Neural cell (in vitro differentiated cells): ENCODE measurements at regions not wholly inside any gene's neighbourhood (a gene's known extent, or its start where the extent isn't known, plus 50 kb on each side); places are given as distances from the start of the nearest gene placed in this dataset.

ENCODE experiments used
- H2AFZ ChIP-seq: fragments of 200-600, 300-800 bp; sonication (generic), shearing (Covaris generic); 2 replicates; pipeline ENCODE4 v1.6.0; 2014; ENCODE audit warnings: low read depth, mild to moderate bottlenecking, antibody characterized with exemption, low read length, moderate library complexity
- H3F3A ChIP-seq: fragments of 200-600 bp; shearing (Covaris generic); 2 replicates; pipeline ENCODE4 v1.6.1; 2016; ENCODE audit warnings: mild to moderate bottlenecking, moderate library complexity, mixed read lengths, antibody characterized with exemption, low read length; ENCODE audit not compliant: insufficient read depth, poor library complexity, severe bottlenecking
- H3K27ac ChIP-seq: fragments of 200-600, 300-800 bp; sonication (generic), shearing (Covaris generic); 2 replicates; pipeline ENCODE4 v1.5.1; 2014; ENCODE audit warnings: mild to moderate bottlenecking, low read length, moderate library complexity
- H3K27me3 ChIP-seq: fragments of 300-800, 200-600 bp; sonication (generic), shearing (Covaris generic); 2 replicates; pipeline ENCODE4 v1.6.0; 2014; ENCODE audit warnings: mild to moderate bottlenecking, low read depth, low read length, moderate library complexity; ENCODE audit not compliant: insufficient read depth
- H3K36me3 ChIP-seq: fragments of 300-800, 200-600 bp; sonication (generic), shearing (Covaris generic); 2 replicates; pipeline ENCODE4 v1.5.1; 2014; ENCODE audit warnings: mild to moderate bottlenecking, antibody characterized with exemption, low read length, moderate library complexity; ENCODE audit not compliant: insufficient read depth
- H3K4me2 ChIP-seq: fragments of 300-800, 200-600 bp; sonication (generic), shearing (Covaris generic); 2 replicates; pipeline ENCODE4 v1.6.0; 2014; ENCODE audit warnings: mild to moderate bottlenecking, low read length
- H3K4me3 ChIP-seq: fragments of 300-800, 200-600 bp; sonication (generic), shearing (Covaris generic); 2 replicates; pipeline ENCODE4 v1.5.1; 2014; ENCODE audit warnings: mild to moderate bottlenecking, low read length, moderate library complexity
- H3K79me2 ChIP-seq: fragments of 200-600 bp; shearing (Covaris generic); replicated peaks from 2 replicates; pipeline ENCODE4 v1.6.0; 2014; ENCODE audit warnings: mild to moderate bottlenecking, low read length, moderate library complexity; ENCODE audit not compliant: insufficient read depth
- H3K9ac ChIP-seq: fragments of 300-800, 200-600 bp; sonication (generic), shearing (Covaris generic); 2 replicates; pipeline ENCODE4 v1.6.1; 2016; ENCODE audit warnings: mild to moderate bottlenecking, low read length, mixed read lengths
- H3K9me2 ChIP-seq: fragments of 200-600 bp; shearing (Covaris generic); 2 replicates; pipeline ENCODE4 v1.6.1; 2016; ENCODE audit warnings: mild to moderate bottlenecking, low read length, mixed read lengths; ENCODE audit not compliant: insufficient read depth
- H3K9me3 ChIP-seq: fragments of 200-600, 300-800 bp; sonication (generic), shearing (Covaris generic); 2 replicates; pipeline ENCODE4 v1.6.1; 2016; ENCODE audit warnings: mild to moderate bottlenecking, mixed run types, low read length, moderate library complexity, mixed read lengths
- H4K20me1 ChIP-seq: fragments of 200-600 bp; shearing (Covaris generic); 2 replicates; pipeline ENCODE4 v1.6.1; 2016; ENCODE audit warnings: mild to moderate bottlenecking, mixed run types; ENCODE audit not compliant: insufficient read depth
- CTCF ChIP-seq: fragments of 450-650 bp; IDR thresholded peaks from 2 replicates; pipeline ENCODE4 v1.5.1; 2014; ENCODE audit warnings: antibody characterized with exemption, mild to moderate bottlenecking, moderate library complexity; ENCODE audit not compliant: poor library complexity, severe bottlenecking
- EP300 ChIP-seq: fragments of 450-650 bp; conservative IDR thresholded peaks from 2 replicates; pipeline ENCODE4 v1.6.1; 2014; ENCODE audit warnings: antibody characterized with exemption, mild to moderate bottlenecking, moderate library complexity; ENCODE audit not compliant: poor library complexity, severe bottlenecking
- EZH2 ChIP-seq: fragments of 200-600, 300-800 bp; shearing (Covaris generic), sonication (generic); IDR thresholded peaks from 2 replicates; pipeline ENCODE4 v1.6.1; 2014; ENCODE audit warnings: antibody characterized with exemption, low read length, borderline replicate concordance, mild to moderate bottlenecking; ENCODE audit not compliant: insufficient read depth, poor library complexity, severe bottlenecking
- MXI1 ChIP-seq: fragments of 450-650 bp; conservative IDR thresholded peaks from 2 replicates; pipeline ENCODE4 v1.6.1; 2014; ENCODE audit warnings: antibody characterized with exemption, mild to moderate bottlenecking; ENCODE audit not compliant: poor library complexity, severe bottlenecking
- POLR2AphosphoS5 ChIP-seq: IDR thresholded peaks from 2 replicates; pipeline ENCODE4 v1.6.1; 2012
- RAD21 ChIP-seq: fragments of 450-650 bp; conservative IDR thresholded peaks from 2 replicates; pipeline ENCODE4 v1.6.1; 2014; ENCODE audit warnings: antibody characterized with exemption, mild to moderate bottlenecking, moderate library complexity
- REST ChIP-seq: IDR thresholded peaks from 2 replicates; pipeline ENCODE4 v1.6.1; 2012; ENCODE audit warnings: borderline replicate concordance
- SMC3 ChIP-seq: fragments of 450-650 bp; conservative IDR thresholded peaks from 2 replicates; pipeline ENCODE4 v1.6.1; 2014; ENCODE audit warnings: antibody characterized with exemption, mild to moderate bottlenecking, moderate library complexity; ENCODE audit not compliant: poor library complexity
- TAF1 ChIP-seq: IDR thresholded peaks from 2 replicates; pipeline ENCODE4 v1.6.1; 2012; ENCODE audit warnings: low read depth

- H3K9ac ChIP-seq = no peak overlapping the region
- no peaks in the 10 kb centered on the region for H4K20me1 ChIP-seq
- H3K79me2 ChIP-seq = no peaks in the 10 kb centered on the region
- H3K27ac ChIP-seq = no peak overlapping the region
- H3K9me3 ChIP-seq = no peaks in the 10 kb centered on the region
- H3K4me3 ChIP-seq = no peak overlapping the region
- TF ChIP-seq CTCF = no peak
- TF ChIP-seq TAF1 = no peak
- TF ChIP-seq REST = no peak
- TF ChIP-seq EZH2 = no peak
- no peak for TF ChIP-seq EP300
- TF ChIP-seq POLR2AphosphoS5 = no peak
- TF ChIP-seq RAD21 = no peak
- TF ChIP-seq MXI1 = no peak
- TF ChIP-seq SMC3 = no peak
- H3K9me2 ChIP-seq = no peaks in the 10 kb centered on the region
- no peaks in the 10 kb centered on the region for H3K36me3 ChIP-seq
- H3K4me2 ChIP-seq = no peak overlapping the region
- H2AFZ ChIP-seq = no peak overlapping the region
- H3K27me3 ChIP-seq = no peaks in the 10 kb centered on the region
- no peaks in the 10 kb centered on the region for H3F3A ChIP-seq
These were observed 170.9 kb upstream of the INHBA start for GRCh38 chr7:41873741-41874140.

- no peaks in the 10 kb centered on the region for H4K20me1 ChIP-seq
- H3K27me3 ChIP-seq = no peaks in the 10 kb centered on the region
- H3K36me3 ChIP-seq = no peaks in the 10 kb centered on the region
- H3K4me2 ChIP-seq = no peak overlapping the region
- no peak for TF ChIP-seq RAD21
- no peaks in the 10 kb centered on the region for H3K9me3 ChIP-seq
- H3K4me3 ChIP-seq = no peak overlapping the region
- H3K27ac ChIP-seq = no peak overlapping the region
- no peaks in the 10 kb centered on the region for H3K79me2 ChIP-seq
- no peaks in the 10 kb centered on the region for H3F3A ChIP-seq
- H3K9me2 ChIP-seq = no peaks in the 10 kb centered on the region
- no peak overlapping the region for H3K9ac ChIP-seq
- H2AFZ ChIP-seq = no peak overlapping the region
These were observed 170.1 kb upstream of the INHBA start for GRCh38 chr7:41872966-41873365.

GRCh38 chr7:41870461-41871138, 167.7 kb upstream of the INHBA start:
- no peaks in the 10 kb centered on the region for H3K9me3 ChIP-seq
- H3K9me2 ChIP-seq = no peaks in the 10 kb centered on the region
- H3K27ac ChIP-seq = no peak overlapping the region
- no peaks in the 10 kb centered on the region for H3F3A ChIP-seq
- H3K36me3 ChIP-seq = no peaks in the 10 kb centered on the region
- no peak overlapping the region for H2AFZ ChIP-seq
- no peaks in the 10 kb centered on the region for H4K20me1 ChIP-seq
- no peaks in the 10 kb centered on the region for H3K27me3 ChIP-seq
- no peak overlapping the region for H3K4me2 ChIP-seq
- no peaks in the 10 kb centered on the region for H3K79me2 ChIP-seq
- H3K4me3 ChIP-seq = no peak overlapping the region
- H3K9ac ChIP-seq = no peak overlapping the region
- no peak for TF ChIP-seq SMC3
- TF ChIP-seq RAD21 = no peak
- no peak for TF ChIP-seq CTCF
- TF ChIP-seq POLR2AphosphoS5 = no peak
- TF ChIP-seq TAF1 = no peak
- no peak for TF ChIP-seq MXI1
- TF ChIP-seq EP300 = no peak
- no peak for TF ChIP-seq REST
- no peak for TF ChIP-seq EZH2
